GM12892 (cell line): ENCODE measurements at regions not wholly inside any gene's neighbourhood (a gene's known extent, or its start where the extent isn't known, plus 50 kb on each side); places are given as distances from the start of the nearest gene placed in this dataset.

Source experiments
- POLR2A ChIP-seq: IDR thresholded peaks from 2 replicates; pipeline ENCODE4 v1.6.1; 2011; ENCODE audit warnings: low read depth, low read length, control low read depth
- POLR2AphosphoS5 ChIP-seq: IDR thresholded peaks from 2 replicates; pipeline ENCODE4 v1.6.1; 2011; ENCODE audit warnings: low read depth, low read length, control low read depth

DNA sequence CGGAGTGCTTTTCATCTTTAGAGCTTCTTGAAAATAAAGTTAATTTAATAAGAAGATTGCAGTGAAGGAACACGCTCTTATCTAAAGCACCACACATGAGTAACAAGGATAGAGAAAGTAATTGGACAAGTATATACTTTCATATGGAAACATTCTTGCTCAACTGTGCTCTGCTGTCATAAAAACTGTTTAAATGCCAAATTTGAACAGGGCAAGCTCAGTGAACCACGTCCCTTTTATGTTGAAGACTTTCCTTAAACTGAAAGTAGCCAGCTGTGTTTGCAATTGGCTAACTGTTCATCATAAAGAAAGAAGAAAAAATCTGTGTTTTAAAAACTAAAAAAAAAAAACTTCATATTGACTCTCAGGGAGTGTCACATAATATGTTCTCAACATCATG is 1610.7 kb upstream of the C9orf72 start:
- no peak for TF ChIP-seq POLR2A
- TF ChIP-seq POLR2AphosphoS5 = no peak
